ENCODE measurements at regions not wholly inside any gene's neighbourhood (a gene's known extent, or its start where the extent isn't known, plus 50 kb on each side); places are given as distances from the start of the nearest gene placed in this dataset.

GRCh38 chr2:176589825-176590440 is 320.7 kb downstream of the MTX2 start:
- intact Hi-C loops (cut with micrococcal nuclease; ENCODE audit: unreplicated experiment), result loop anchor here (10.0 kb wide), 1 partner anchor 265 kb away; no protein-coding TSS in a partner anchor
- H3K36me3 Mint-ChIP-seq (ENCODE audit: insufficient read depth, unreplicated experiment), result no peaks in the 10 kb centered on the region
- H3K27me3 Mint-ChIP-seq (ENCODE audit: unreplicated experiment), result no peaks in the 10 kb centered on the region
- H3K4me3 Mint-ChIP-seq (ENCODE audit: low read depth, unreplicated experiment), result no peak overlapping the region
- no peaks in the 10 kb centered on the region for H3K9me3 Mint-ChIP-seq (ENCODE audit: low read depth, unreplicated experiment)
- peaks cover 58% of the 10 kb centered on the region for H3K4me1 Mint-ChIP-seq (ENCODE audit: low read depth, unreplicated experiment)
- CTCF ChIA-PET, result interaction anchor here (0.6 to 1.5 kb wide), 3 partner anchors 10 to 36 kb away, joined by 3 to 10 read pairs (median 7); no protein-coding TSS in a partner anchor
- no peak overlapping the region for H3K27ac Mint-ChIP-seq (ENCODE audit: unreplicated experiment)
- no TSS peak for BruUV-seq (replicated peaks)
- DNase-seq, result no peak
- TF ChIP-seq, protein P1, sequence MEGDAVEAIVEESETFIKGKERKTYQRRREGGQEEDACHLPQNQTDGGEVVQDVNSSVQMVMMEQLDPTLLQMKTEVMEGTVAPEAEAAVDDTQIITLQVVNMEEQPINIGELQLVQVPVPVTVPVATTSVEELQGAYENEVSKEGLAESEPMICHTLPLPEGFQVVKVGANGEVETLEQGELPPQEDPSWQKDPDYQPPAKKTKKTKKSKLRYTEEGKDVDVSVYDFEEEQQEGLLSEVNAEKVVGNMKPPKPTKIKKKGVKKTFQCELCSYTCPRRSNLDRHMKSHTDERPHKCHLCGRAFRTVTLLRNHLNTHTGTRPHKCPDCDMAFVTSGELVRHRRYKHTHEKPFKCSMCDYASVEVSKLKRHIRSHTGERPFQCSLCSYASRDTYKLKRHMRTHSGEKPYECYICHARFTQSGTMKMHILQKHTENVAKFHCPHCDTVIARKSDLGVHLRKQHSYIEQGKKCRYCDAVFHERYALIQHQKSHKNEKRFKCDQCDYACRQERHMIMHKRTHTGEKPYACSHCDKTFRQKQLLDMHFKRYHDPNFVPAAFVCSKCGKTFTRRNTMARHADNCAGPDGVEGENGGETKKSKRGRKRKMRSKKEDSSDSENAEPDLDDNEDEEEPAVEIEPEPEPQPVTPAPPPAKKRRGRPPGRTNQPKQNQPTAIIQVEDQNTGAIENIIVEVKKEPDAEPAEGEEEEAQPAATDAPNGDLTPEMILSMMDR (IDR thresholded peaks at IDR 0.05; ENCODE audit: unreplicated experiment), result no peak

GRCh38 chr2:176592216-176592615 is 323.0 kb downstream of the MTX2 start:
- TF ChIP-seq, protein P1 (IDR thresholded peaks at IDR 0.05; ENCODE audit: unreplicated experiment), result no peak
- H3K4me3 Mint-ChIP-seq (ENCODE audit: low read depth, unreplicated experiment), result no peak overlapping the region
- DNase-seq, result no peak
- intact Hi-C loops (cut with micrococcal nuclease; ENCODE audit: unreplicated experiment), result no loop called here
- no peak overlapping the region for H3K27ac Mint-ChIP-seq (ENCODE audit: unreplicated experiment)
- H3K4me1 Mint-ChIP-seq (ENCODE audit: low read depth, unreplicated experiment), result peaks cover 55% of the 10 kb centered on the region
- BruUV-seq (replicated peaks), result no TSS peak
- H3K27me3 Mint-ChIP-seq (ENCODE audit: unreplicated experiment), result no peaks in the 10 kb centered on the region
- no peaks in the 10 kb centered on the region for H3K9me3 Mint-ChIP-seq (ENCODE audit: low read depth, unreplicated experiment)
- H3K36me3 Mint-ChIP-seq (ENCODE audit: insufficient read depth, unreplicated experiment), result no peaks in the 10 kb centered on the region
- CTCF ChIA-PET, result no interaction called here

- TF ChIP-seq, protein P1 (IDR thresholded peaks at IDR 0.05; ENCODE audit: unreplicated experiment), result no peak
- no peaks in the 10 kb centered on the region for H3K27me3 Mint-ChIP-seq (ENCODE audit: unreplicated experiment)
- H3K27ac Mint-ChIP-seq (ENCODE audit: unreplicated experiment), result no peak overlapping the region
- H3K36me3 Mint-ChIP-seq (ENCODE audit: insufficient read depth, unreplicated experiment), result no peaks in the 10 kb centered on the region
- H3K9me3 Mint-ChIP-seq (ENCODE audit: low read depth, unreplicated experiment), result no peaks in the 10 kb centered on the region
- no peak for DNase-seq
- H3K4me3 Mint-ChIP-seq (ENCODE audit: low read depth, unreplicated experiment), result no peak overlapping the region
- peaks cover 31% of the 10 kb centered on the region for H3K4me1 Mint-ChIP-seq (ENCODE audit: low read depth, unreplicated experiment)
- intact Hi-C loops (cut with micrococcal nuclease; ENCODE audit: unreplicated experiment), result no loop called here
- BruUV-seq (replicated peaks), result no TSS peak
- CTCF ChIA-PET, result no interaction called here
These were observed 326.7 kb downstream of the MTX2 start for GRCh38 chr2:176595986-176596385.

DNA sequence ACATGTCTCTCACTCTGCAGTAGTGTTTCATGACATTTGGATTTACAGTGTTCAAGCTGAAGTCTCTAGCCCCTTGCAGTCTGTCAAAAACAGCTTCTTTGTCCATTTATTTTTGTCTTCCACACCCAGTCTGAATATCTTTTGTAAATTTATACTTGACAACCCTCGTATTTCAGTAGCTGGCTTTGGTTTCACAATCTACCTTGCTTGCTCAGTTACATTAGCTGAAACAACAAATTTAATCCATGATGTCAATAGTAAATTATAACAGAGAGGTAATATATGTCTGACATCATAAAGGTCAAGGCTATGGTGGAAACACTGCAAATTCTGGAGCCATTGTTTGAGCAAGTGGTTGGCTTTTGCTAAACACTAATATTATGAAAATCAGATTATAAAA is 328.7 kb downstream of the MTX2 start:
- peaks cover 31% of the 10 kb centered on the region for H3K4me1 Mint-ChIP-seq (ENCODE audit: low read depth, unreplicated experiment)
- TF ChIP-seq, protein P1 (IDR thresholded peaks at IDR 0.05; ENCODE audit: unreplicated experiment), result no peak
- intact Hi-C loops (cut with micrococcal nuclease; ENCODE audit: unreplicated experiment), result no loop called here
- CTCF ChIA-PET, result no interaction called here
- H3K36me3 Mint-ChIP-seq (ENCODE audit: insufficient read depth, unreplicated experiment), result no peaks in the 10 kb centered on the region
- no peaks in the 10 kb centered on the region for H3K27me3 Mint-ChIP-seq (ENCODE audit: unreplicated experiment)
- no peaks in the 10 kb centered on the region for H3K9me3 Mint-ChIP-seq (ENCODE audit: low read depth, unreplicated experiment)
- no peak overlapping the region for H3K4me3 Mint-ChIP-seq (ENCODE audit: low read depth, unreplicated experiment)
- no TSS peak for BruUV-seq (replicated peaks)
- no peak for DNase-seq
- H3K27ac Mint-ChIP-seq (ENCODE audit: unreplicated experiment), result no peak overlapping the region

Data from Calu3 (cell line).